Activated naive CD8-positive, alpha-beta T cell treated with anti-CD3 and anti-CD28 coated beads for 36 hours (primary cell): ENCODE measurements at regions not wholly inside any gene's neighbourhood (a gene's known extent, or its start where the extent isn't known, plus 50 kb on each side); places are given as distances from the start of the nearest gene placed in this dataset.
"Not testable (repeated sequence)": the region's sequence is repeated elsewhere in the genome, so short reads cannot be mapped to it uniquely, and the experiment has no call there.

ENCODE experiments used
- DNase-seq: peaks from one replicate; pipeline ENCODE4 v3.0.0; 2021
- H3K27ac Mint-ChIP-seq: one replicate; pipeline ENCODE4 v1.8.0; 2022; ENCODE audit warnings: mild to moderate bottlenecking, moderate library complexity, mixed read lengths
- H3K27me3 Mint-ChIP-seq: one replicate; pipeline ENCODE4 v1.8.0; 2022; ENCODE audit warnings: mild to moderate bottlenecking, mixed read lengths
- H3K36me3 Mint-ChIP-seq: one replicate; pipeline ENCODE4 v1.8.0; 2021; ENCODE audit warnings: mild to moderate bottlenecking, mixed read lengths
- H3K4me1 Mint-ChIP-seq: one replicate; pipeline ENCODE4 v1.8.0; 2021; ENCODE audit warnings: mixed read lengths
- H3K4me3 Mint-ChIP-seq: one replicate; pipeline ENCODE4 v1.8.0; 2022; ENCODE audit warnings: mild to moderate bottlenecking, moderate library complexity, mixed read lengths
- H3K9me3 Mint-ChIP-seq: one replicate; pipeline ENCODE4 v1.8.0; 2022; ENCODE audit warnings: mixed read lengths

DNA sequence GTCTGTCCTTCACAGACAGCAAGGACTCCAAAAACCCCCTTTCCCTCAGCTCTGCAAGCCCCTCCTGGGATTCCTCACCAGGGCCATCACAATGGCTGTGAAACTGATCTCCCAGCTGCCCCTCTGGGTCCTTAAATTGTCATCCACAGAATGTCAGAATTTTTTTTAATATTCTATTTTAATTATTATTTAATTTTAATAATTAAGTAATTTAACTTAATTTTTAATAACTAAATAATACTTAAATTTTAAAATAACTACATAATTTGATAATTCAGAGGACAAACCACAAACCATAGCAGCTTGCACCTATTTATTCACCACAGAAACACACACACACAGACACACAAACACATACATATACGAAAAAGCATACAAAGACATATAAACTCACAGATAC is 565.8 kb upstream of the COBL start:
- no peak for DNase-seq
- Mint-ChIP-seq H3K9me3 (peaks cover 2% of the 10 kb centered on the region), H3K27ac (no peak overlapping the region), H3K27me3 (no peaks in the 10 kb centered on the region), H3K36me3 (no peaks in the 10 kb centered on the region), H3K4me1 (no peaks in the 10 kb centered on the region), H3K4me3 (no peak overlapping the region)

DNA sequence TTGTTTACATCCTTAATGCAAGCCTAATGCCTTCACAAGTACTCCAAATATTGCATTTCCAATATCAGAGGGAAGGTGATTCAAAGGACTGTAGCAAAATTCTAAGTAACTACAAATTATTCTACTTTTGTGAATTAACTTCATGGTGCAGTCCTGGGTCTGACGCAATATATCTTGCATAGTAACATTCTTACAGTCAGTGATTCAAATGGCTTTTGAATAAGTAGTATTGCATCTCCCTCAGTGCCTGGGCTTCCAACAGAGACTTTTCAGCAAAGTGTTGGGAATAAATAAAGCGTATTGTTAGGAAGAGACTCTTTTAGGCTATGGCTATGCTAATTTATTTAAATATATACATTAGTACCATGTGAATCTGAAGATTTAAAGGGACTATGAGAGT is 564.7 kb upstream of the COBL start:
- no peak overlapping the region for H3K27ac Mint-ChIP-seq
- peaks cover 1% of the 10 kb centered on the region for H3K9me3 Mint-ChIP-seq
- H3K4me3 Mint-ChIP-seq = no peak overlapping the region
- no peaks in the 10 kb centered on the region for H3K4me1 Mint-ChIP-seq
- no peaks in the 10 kb centered on the region for H3K36me3 Mint-ChIP-seq
- no peaks in the 10 kb centered on the region for H3K27me3 Mint-ChIP-seq
- no peak for DNase-seq

DNA sequence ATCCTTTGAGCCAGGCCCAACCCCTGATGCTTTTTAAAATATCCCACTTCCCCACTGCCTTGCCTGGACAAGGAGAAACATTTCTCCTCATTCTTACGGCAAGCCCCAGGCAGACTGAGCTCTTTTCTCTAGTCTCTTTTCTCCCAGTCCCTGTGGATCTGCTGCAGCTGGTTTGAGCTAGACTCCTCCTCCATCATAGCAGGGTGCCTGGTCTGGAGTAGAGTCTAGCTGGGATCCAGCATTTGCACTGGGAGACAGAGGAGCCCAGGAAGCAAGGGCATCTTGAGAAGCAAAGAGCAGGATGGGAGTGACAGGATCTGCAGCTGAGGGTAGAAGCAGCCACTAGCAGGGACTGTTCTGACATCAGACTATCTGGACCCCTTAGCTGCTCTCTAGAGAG is 562.3 kb upstream of the COBL start:
- no peaks in the 10 kb centered on the region for H3K27me3 Mint-ChIP-seq
- no peaks in the 10 kb centered on the region for H3K36me3 Mint-ChIP-seq
- no peaks in the 10 kb centered on the region for H3K4me1 Mint-ChIP-seq
- no peaks in the 10 kb centered on the region for H3K9me3 Mint-ChIP-seq
- H3K4me3 Mint-ChIP-seq = no peak overlapping the region
- no peak for DNase-seq
- H3K27ac Mint-ChIP-seq = no peak overlapping the region

DNA sequence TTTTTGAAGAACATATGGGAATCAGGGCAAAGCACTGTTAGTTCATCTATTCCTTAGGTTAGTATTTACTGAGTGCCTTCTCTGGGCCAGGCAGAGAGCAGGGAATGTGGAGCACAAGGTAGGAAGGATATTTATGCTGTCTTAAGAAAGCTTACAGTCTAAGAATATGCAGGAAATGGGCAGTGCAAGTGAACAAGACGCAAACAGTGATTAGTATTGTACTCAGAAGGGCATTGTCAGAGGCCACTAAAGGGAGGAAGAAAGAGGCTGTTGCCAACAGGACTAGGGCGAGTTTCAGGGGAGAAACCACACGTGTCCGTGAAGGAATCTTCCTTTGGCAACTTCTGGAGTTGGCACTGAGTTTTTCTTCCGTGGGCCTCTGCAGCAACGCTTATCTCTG is 552.8 kb upstream of the COBL start:
- no peaks in the 10 kb centered on the region for H3K36me3 Mint-ChIP-seq
- H3K27me3 Mint-ChIP-seq = no peaks in the 10 kb centered on the region
- H3K4me3 Mint-ChIP-seq = no peak overlapping the region
- H3K4me1 Mint-ChIP-seq = no peaks in the 10 kb centered on the region
- peaks cover 3% of the 10 kb centered on the region for H3K9me3 Mint-ChIP-seq
- H3K27ac Mint-ChIP-seq = no peak overlapping the region
- DNase-seq = no peak

DNA sequence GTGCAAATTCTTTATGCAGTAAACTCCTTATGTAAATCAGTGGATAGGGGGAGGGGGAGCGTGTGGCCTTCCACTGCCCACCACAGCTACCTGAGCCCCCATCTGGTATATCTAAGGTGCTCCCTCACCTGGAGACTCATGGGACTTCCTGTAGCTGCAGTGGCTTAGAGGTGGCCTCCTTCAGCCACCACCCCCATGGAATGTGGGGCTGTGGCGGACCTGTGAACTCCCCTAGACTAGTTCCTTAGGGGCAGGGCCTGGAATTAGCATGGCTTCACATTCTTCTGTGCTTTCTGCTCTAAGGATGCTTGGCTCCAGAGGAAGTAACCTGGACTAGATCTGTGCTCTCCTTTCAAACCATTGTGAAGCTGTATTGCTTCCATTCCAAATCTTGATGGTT is 550.5 kb upstream of the COBL start:
- Mint-ChIP-seq H3K9me3 (peaks cover 3% of the 10 kb centered on the region), H3K36me3 (no peaks in the 10 kb centered on the region), H3K27ac (no peak overlapping the region), H3K4me3 (no peak overlapping the region), H3K27me3 (no peaks in the 10 kb centered on the region), H3K4me1 (no peaks in the 10 kb centered on the region)
- DNase-seq = no peak

DNA sequence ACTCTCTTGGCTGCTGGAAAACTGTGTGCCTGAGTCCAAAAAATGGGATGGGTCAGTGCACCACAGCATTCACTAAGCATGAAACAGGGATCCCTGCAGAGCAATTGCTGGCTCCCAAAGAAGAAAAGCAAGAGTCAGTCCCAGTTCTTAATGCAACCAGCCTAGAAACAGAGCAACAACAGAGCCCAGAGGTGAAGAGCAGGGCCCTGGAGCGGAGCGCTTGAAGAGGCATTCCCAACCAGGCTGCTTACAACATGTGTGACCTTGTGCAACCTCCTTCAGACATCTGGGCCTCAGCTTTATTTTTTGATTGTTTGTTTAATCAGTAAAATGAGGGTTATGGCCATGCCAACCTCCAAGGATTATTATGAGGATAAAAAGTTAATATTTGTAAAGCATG is 543.7 kb upstream of the COBL start:
- Mint-ChIP-seq H3K27ac (no peak overlapping the region), H3K9me3 (no peaks in the 10 kb centered on the region), H3K4me1 (no peaks in the 10 kb centered on the region), H3K4me3 (no peak overlapping the region), H3K27me3 (no peaks in the 10 kb centered on the region), H3K36me3 (no peaks in the 10 kb centered on the region)
- DNase-seq = no peak

DNA sequence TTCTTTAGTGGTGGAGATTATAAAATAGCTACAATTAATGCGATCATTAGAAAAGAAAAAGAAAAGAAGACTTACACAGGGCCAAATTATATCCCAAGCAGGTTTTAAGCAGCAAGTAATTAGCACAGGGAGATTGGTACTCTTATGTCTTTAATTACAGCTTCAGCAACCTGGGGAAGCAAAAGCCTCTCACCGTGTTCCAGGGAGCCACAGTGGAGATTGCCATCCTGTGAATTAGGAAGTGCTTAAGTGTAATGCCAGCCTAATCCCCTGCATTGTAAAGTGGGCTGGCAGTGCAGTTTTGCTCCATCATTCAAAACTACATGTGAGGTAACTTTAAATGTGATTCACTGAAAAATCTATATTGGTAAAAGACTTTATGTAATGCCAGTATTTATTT is 533.5 kb upstream of the COBL start:
- Mint-ChIP-seq H3K9me3 (peaks cover 5% of the 10 kb centered on the region), H3K36me3 (no peaks in the 10 kb centered on the region), H3K4me1 (no peaks in the 10 kb centered on the region), H3K27me3 (no peaks in the 10 kb centered on the region), H3K4me3 (no peak overlapping the region), H3K27ac (no peak overlapping the region)
- no peak for DNase-seq

DNA sequence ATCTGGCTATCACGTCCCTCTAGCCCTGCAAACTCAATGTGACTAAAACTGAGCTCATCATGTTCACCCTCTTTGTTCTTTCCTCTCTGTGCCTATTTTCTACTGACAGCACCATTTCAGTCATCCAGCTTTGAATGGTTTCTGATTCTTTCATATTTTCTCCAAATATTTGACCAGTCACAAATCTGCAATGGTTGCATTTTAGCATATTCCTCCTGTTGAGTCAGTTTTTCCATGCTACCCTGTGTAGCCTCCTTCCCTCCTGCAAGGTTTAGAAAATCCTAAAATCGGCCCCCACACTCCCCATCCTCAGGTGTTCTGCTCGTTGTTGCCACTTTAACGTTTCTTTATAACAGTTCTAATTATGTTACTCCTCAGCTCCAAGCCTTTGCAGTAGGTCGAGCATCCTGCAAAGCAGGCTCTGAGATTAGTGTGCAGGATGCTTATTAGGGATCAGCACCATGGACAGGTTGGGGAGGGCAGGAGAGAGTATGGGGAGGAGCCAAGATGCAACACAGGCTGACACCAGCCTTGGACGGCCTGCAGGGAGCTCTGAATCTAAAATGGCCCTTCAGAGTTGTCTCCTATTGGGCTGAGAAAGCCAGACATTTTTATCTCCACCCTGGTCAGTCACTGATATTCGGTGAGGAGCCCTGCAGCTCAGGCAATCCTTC is 531.0 kb upstream of the COBL start:
- Mint-ChIP-seq H3K4me3 (no peak overlapping the region), H3K27ac (no peak overlapping the region), H3K36me3 (no peaks in the 10 kb centered on the region), H3K9me3 (no peaks in the 10 kb centered on the region), H3K4me1 (no peaks in the 10 kb centered on the region), H3K27me3 (no peaks in the 10 kb centered on the region)
- no peak for DNase-seq

DNA sequence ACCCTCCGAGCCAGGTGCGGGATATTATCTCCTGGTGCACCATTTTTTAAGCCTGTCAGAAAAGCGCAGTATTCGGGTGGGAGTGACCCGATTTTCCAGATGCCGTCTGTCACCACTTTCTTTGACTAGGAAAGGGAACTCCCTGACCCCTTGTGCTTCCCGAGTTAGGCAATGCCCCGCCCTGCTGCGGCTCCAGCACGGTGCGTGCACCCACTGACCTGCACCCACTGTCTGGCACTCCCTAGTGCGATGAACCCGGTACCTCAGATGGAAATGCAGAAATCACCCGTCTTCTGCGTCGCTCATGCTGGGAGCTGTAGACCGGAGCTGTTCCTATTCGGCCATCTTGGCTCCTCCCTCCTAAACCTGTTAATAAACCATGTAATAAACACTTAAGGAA is 522.5 kb upstream of the COBL start:
- H3K9me3 Mint-ChIP-seq = peaks cover 15% of the 10 kb centered on the region
- not testable (repeated sequence) for H3K36me3 Mint-ChIP-seq

DNA sequence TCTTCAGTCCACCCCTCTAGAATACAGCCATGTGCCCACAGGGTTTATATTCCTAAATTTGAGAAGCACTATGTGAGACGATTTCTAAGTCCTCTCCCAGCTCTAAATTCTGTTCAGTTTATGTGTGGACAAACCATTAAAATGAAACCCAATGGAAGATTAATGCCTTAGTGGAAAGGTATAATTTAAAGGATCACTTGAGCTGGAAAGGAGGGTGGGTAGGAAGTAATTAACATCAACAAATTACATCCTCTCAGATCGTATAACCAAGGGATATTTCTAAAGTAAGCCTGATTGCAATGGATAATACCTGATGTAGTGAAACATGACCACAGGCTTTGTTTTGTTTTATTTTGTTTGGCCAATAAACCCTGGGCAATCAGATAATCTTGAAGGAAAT is 511.0 kb upstream of the COBL start:
- H3K4me3 Mint-ChIP-seq = no peak overlapping the region
- no peaks in the 10 kb centered on the region for H3K4me1 Mint-ChIP-seq
- H3K27ac Mint-ChIP-seq = no peak overlapping the region
- no peaks in the 10 kb centered on the region for H3K27me3 Mint-ChIP-seq
- H3K36me3 Mint-ChIP-seq = no peaks in the 10 kb centered on the region
- peaks cover 19% of the 10 kb centered on the region for H3K9me3 Mint-ChIP-seq
- DNase-seq = no peak

More for the DNA sequence above, 522.5 kb upstream of the COBL start:
- H3K4me1 Mint-ChIP-seq, DNase-seq, H3K27me3 Mint-ChIP-seq, H3K27ac Mint-ChIP-seq, H3K4me3 Mint-ChIP-seq: not testable (repeated sequence)

DNA sequence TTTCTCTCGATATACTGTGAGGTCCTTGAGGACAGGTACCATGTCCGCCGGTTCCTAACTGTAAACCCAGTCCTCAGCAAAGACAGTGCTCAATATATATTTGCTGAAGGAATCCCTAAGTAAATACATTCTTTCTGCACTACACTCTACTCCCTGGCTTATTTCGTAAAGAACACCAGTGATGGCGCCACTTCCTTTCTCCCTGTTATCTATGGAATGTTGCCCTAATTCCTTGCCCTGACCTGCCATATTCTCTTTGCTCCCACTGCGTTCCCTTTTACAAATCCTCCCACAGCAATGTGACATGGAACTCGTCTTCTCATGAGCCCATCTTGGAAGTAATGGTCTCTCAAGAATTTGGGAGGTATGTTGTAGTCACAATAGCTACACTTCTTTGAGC is 507.4 kb upstream of the COBL start:
- Mint-ChIP-seq H3K4me3 (no peak overlapping the region), H3K4me1 (no peaks in the 10 kb centered on the region), H3K27ac (no peak overlapping the region), H3K27me3 (no peaks in the 10 kb centered on the region), H3K9me3 (peaks cover 10% of the 10 kb centered on the region), H3K36me3 (no peaks in the 10 kb centered on the region)
- DNase-seq = no peak

DNA sequence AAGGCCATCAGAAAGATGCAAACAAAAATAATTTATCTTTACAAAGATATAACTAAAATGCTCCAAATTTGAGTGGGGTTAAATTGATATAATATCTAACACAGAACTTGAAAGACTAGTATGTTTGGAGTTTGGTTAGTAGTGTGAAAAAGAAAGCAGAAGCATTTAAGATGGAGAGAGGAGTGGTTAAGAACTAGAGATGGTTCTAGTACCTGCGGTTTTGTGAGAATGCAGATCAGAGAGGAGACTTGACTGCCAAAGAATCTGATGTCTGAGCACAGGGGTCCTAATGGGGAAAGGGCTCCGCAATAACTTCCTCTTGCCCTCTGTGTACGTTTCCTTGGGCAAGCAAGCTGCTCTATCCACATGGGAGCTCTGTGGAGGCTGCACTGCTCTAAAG is 506.8 kb upstream of the COBL start:
- no peak for DNase-seq
- Mint-ChIP-seq H3K27ac (no peak overlapping the region), H3K36me3 (no peaks in the 10 kb centered on the region), H3K4me3 (no peak overlapping the region), H3K27me3 (no peaks in the 10 kb centered on the region), H3K9me3 (peaks cover 12% of the 10 kb centered on the region), H3K4me1 (no peaks in the 10 kb centered on the region)

DNA sequence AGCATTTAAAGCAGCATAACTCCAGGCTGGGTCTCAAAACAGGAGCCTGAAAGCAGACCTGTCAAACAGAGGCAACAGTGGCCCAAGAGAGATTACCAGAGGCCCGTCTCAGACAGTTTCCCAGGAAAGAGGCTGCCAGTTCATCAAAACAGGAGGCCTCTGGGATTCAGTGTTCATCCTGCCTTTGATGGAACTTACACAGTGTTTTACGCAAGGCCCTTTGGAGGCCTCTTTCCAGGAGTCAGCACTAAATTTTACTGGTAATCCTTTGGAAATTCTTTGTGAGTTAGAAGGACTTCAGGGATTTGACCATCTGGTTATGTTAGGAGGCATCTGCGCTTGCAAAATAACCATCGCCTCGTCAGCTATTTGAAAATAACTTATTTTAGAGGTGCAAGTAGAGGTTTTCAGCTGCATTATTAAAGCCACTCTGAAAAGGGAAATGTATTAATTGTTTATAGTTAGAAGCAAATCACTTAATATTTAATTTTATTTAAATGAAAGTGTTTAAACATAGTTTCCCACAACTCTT is 501.2 kb upstream of the COBL start:
- Mint-ChIP-seq H3K36me3 (no peaks in the 10 kb centered on the region), H3K27ac (no peak overlapping the region), H3K27me3 (no peaks in the 10 kb centered on the region), H3K9me3 (peaks cover 13% of the 10 kb centered on the region), H3K4me3 (no peak overlapping the region), H3K4me1 (no peaks in the 10 kb centered on the region)
- no peak for DNase-seq

DNA sequence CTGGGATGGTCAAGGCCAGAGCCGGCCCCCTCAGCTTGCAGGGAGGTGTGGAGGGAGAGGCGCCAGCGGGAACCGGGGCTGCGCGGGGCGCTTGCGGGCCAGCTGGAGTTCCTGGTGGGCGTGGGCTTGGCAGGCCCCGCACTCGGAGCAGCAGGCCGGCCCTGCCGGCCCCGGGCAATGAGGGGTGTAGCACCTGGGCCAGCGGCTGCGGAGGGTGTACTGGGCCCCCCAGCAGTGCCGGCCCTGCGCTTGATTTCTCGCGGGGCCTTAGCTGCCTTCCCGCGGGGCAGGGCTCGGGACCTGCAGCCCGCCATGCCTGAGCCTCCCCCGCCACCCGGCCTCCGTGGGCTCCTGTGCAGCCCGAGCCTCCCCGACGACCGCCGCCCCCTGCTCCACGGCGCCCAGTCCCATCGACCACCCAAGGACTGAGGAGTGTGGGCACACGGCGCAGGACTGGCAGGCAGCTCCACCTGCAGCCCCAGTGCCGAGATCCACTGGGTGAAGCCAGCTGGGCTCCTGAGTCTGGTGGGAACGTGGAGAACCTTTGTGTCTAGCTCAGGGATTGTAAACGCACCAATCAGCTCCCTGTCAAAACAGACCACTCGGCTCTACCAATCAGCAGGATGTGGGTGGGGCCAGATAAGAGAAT is 489.3 kb upstream of the COBL start:
- H3K27ac Mint-ChIP-seq, H3K27me3 Mint-ChIP-seq, H3K4me1 Mint-ChIP-seq, DNase-seq, H3K36me3 Mint-ChIP-seq, H3K4me3 Mint-ChIP-seq: not testable (repeated sequence)
- peaks cover 12% of the 10 kb centered on the region for H3K9me3 Mint-ChIP-seq

DNA sequence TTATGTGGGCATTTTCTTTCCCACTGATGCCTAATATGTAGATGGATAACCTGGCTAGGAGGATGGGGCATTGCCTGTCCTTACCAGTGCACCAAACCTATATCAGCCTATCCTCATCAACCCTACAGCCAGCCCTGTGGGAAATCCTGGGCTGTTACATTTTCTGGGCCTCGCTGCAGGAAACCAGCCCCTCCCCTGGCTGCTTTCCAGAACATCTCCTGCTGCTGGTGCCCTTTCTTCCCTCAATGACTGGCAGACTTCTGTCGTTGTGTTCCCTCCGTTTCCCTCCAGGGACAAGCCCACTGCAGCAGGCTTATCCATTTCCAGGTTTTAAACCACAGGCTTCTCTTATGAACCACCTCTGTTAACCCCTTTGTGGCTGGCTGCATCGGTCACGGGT is 486.1 kb upstream of the COBL start:
- Mint-ChIP-seq H3K4me3 (no peak overlapping the region), H3K9me3 (peaks cover 7% of the 10 kb centered on the region), H3K4me1 (no peaks in the 10 kb centered on the region), H3K27me3 (no peaks in the 10 kb centered on the region), H3K27ac (no peak overlapping the region), H3K36me3 (no peaks in the 10 kb centered on the region)
- DNase-seq = no peak

DNA sequence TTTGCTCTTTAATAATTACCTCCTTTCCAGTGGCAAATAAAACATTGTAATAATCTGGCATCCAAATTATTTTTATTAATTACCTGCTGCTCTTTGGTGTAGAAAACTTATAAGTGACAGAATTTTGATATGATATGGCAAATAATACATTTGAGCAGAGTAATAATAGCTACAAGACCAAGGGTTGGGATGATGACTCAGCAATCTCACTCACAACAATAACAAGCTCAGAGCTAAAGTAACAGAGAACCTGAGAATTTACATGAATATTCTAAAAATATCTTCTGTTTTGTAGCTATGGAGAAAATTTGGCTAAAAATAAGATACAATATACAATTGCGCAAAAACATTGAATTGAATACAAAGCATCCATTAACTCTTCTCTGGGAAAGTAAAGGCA is 480.8 kb upstream of the COBL start:
- no peak for DNase-seq
- Mint-ChIP-seq H3K27ac (no peak overlapping the region), H3K4me1 (no peaks in the 10 kb centered on the region), H3K27me3 (no peaks in the 10 kb centered on the region), H3K9me3 (peaks cover 2% of the 10 kb centered on the region), H3K36me3 (no peaks in the 10 kb centered on the region), H3K4me3 (no peak overlapping the region)
